Fibroblast of skin of scalp (primary cell): ENCODE measurements at regions not wholly inside any gene's neighbourhood (a gene's known extent, or its start where the extent isn't known, plus 50 kb on each side); places are given as distances from the start of the nearest gene placed in this dataset.
"Not testable (repeated sequence)": the region's sequence is repeated elsewhere in the genome, so short reads cannot be mapped to it uniquely, and the experiment has no call there.

ENCODE experiments used
- DNase-seq: peaks from one replicate; pipeline ENCODE4 v3.0.0-alpha.2; 2013

DNA sequence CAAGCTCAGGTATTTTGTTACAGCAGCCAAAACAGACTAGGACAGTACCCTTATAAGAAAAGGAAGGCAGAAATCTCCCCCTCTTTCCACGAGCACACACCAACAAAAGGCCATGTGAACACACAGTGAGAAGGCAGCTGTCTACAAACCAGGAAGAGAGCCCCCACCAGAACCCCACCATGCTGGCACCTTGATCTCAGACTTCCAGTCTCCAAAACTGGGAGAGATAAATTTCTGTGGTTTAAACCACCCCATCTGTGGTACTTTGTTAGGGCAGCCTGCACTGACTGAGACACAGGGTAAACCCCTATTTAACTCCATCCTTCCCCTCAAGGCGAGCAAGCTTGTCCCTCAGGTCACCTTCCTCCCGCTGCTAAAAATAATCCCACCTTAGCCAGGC is 475.8 kb upstream of the JARID2 start:
- no peak for DNase-seq

DNA sequence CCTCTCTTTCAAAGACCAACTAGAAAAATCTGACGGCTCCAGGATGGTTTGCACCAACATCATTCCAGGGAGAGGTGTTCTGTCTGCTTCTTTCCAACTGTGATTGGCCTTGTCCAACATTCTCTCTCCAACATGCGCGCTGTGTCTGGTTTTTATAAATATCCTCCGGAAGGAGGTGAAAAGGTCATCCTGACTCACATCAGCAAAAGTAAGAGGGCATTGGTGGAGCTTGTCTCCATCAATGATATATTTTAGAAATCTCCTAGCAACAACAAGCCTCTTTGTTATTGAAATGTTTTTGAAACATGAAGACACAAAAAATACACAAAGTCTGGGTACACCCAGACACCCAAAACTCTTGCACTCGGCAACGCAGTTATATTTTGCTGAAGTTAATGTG is 475.3 kb upstream of the JARID2 start:
- no peak for DNase-seq

DNA sequence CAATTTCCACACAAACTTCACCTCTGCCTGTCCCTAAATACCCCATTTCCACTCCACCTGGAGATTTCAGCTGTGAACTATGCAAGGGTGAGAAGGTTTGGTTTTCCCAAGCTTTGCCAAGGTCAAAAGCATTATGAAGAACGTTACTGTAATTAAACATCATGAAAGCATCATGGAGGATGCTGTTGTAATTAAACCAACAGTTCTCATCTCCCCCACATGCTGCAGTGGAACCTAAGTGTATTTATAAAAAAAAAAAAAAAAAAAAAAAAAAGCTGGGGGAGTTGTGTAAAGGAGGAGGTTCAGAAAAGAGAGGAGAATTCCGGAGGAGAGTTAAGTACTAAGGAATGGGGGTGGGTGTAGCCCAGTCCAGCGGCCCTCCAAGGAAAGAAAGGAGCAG is 474.9 kb upstream of the JARID2 start:
- no peak for DNase-seq

- no peak for DNase-seq
These were observed 473.7 kb upstream of the JARID2 start for GRCh38 chr6:14772188-14772587.

DNA sequence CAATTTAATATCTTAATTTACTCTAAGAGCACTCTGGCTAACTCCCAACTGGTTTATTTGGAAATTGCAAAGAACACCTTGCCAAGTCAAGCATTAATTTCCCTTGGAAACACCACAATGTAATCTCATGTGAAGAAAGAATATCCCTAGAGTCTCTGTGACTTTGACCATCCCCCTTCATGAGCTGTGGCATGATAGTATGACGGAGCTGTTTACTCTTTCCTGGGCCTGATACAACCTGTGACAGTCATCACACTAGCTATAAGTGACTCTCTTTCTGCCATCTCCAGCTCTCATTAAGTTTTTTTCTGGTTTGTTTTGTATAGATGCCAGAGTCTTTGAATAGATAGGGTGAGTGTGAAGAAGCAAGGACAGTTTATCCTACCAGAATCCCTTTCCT is 470.3 kb upstream of the JARID2 start:
- no peak for DNase-seq

- DNase-seq = no peak
These were observed 469.6 kb upstream of the JARID2 start for GRCh38 chr6:14776307-14776706.

GRCh38 chr6:14781772-14782525 is 463.9 kb upstream of the JARID2 start:
- no peak for DNase-seq

GRCh38 chr6:14782921-14783464 is 462.9 kb upstream of the JARID2 start:
- DNase-seq = not testable (repeated sequence)

DNA sequence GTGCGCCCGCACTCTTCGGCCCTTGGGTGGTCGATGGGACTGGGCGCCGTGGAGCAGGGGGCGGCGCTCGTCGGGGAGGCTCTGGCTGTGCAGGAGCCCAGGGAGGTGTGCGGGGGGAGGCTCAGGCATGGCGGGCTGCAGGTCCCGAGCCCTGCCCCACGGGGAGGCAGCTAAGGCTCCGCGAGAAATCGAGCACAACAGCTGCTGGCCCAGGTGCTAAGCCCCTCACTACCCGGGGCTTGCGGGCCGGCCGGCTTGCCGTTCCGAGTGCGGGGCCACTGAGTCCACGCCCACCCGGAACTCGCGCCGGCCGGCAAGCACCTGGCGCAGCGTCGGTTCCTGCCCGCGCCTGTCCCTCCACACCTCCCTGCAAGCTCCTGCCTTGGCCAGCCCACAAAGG is 462.3 kb upstream of the JARID2 start:
- no peak for DNase-seq

DNA sequence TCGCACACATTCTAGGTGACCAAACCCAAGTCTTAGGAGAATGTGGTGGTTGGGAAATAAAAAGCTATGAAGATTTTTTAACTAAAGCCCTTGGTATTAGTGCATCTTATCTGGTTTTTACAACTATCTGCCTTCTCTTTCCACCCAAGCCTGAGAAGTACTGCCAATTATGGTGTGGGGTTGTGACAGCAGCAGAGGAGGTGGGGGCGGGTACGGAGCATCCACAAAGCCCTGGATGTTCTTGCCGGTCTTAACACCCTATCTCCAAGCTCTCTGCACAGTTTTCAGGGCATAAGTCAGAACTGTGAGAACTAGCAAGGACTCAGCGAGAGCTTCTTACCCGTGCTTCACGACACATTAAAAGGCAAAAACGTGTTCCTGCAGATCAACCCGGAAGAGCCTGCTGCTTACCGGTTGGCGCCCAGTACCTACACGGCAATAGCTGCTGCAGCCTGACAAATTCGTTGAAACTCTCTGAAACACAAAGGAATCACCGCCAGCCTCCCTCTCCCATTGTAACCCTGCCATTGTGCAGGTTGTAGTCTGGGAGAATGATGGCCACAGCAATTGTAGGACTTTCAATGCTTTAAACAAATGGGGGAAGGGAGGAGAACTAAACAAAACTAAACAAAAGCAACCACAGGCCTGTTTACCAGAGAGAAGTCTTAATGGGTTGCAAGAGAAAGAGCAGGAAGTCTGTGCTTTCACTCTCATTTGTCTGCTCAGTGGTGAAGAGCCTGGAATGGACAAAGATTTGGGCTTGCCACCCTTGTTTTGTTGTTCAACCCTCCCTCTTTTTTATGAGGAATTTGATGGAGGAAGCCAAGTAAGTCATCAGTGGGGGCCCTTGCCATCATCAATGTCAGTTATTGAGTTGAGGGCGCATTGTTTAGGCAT is 461.0 kb upstream of the JARID2 start:
- DNase-seq = no peak

GRCh38 chr6:14785493-14785790 is 460.4 kb upstream of the JARID2 start:
- no peak for DNase-seq

DNA sequence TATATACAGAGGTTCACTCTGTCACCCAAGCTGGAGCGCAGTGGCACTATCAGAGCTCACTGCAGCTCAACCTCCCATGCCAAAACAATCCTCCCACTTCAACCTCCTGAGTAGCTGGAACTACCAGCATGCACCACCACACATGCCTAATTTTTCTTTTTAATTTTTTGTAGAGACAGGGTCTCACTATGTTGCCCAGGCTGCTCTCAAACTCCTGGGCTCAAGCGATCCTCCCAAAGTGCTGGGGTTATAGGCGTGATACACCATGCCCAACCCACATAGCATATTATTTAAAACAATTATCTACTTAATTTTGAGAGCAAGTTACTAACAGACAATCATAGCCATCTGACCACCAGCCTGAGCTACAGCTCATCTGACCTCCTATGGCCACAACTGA is 459.9 kb upstream of the JARID2 start:
- no peak for DNase-seq

DNA sequence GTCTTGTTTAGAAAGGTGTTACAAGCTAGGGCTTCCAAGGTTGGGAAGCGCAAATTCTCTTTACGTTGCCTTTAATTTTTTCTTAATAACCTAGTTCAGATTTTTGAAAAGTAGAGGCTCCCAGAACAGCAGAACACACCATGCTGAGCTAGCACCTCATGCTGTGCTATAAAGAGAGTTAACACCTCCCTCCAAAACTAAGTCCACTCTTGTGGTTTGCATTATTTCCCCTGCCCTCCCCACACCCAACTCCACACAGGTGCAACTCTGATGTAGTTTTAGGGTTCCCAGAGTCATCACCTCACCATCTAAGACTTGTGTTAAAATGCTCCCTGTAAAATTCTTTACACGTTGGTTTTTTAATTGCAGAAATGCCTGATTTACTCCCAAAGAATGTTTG is 459.4 kb upstream of the JARID2 start:
- DNase-seq = no peak

DNA sequence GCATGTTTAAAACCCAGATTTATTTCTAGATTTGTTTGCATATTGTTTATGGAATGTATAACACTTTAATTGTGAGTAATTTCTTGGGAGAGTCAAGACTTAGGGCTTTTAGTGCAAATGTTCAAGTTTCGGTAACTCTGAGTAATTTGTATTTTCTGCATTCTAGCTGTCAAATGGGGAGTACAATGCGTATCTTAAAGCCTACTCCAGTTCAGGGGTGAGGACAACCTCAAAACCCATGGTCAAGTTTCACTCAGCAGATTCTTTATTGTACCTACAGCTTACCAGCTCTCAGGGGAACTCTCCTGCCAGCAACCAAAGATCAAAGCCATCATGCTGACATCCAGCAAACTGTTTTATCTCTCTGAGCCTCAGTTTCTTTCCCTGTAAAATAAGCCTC is 458.6 kb upstream of the JARID2 start:
- no peak for DNase-seq

GRCh38 chr6:14787677-14788076 is 458.2 kb upstream of the JARID2 start:
- no peak for DNase-seq

DNA sequence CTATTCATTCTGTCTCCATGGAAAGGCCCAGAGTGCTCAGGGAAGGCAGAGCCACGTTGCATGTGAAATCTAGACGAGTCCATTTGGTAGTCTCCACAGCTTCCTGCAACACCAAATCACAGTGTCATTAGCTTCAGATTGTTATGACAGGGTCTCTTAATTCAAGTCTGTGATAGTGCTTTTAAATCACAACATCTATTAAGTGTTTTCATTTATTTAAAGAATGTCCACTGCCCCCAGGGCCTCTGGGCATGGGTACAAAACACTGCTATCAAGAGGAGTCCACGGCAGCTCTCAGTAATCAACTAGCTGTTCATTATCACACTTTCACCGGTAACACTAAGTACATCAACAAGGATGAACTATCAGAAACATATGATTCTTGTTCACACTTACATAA is 455.9 kb upstream of the JARID2 start:
- DNase-seq = no peak

DNA sequence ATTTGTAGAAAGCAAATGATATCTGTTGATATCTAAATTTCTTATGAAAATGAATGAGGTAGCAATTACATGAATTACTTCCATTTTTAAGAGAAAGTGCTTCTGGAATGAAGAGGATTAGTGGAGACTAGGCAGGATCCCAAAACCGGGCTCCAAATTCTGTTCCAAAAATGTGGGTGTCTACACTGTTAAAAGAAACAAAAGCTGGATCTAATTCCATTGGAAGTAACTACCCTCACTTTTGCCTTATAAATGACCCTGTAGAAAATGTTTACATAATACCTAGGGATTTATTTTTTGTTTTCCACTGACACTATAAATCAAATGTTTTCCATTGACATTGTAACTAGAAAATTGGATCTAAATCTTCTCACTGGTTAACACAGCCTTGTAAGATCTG is 454.9 kb upstream of the JARID2 start:
- DNase-seq = no peak

GRCh38 chr6:14791526-14791925 is 454.3 kb upstream of the JARID2 start:
- DNase-seq = peak; percentile 72

GRCh38 chr6:14792118-14792955 is 453.5 kb upstream of the JARID2 start:
- no peak for DNase-seq

DNA sequence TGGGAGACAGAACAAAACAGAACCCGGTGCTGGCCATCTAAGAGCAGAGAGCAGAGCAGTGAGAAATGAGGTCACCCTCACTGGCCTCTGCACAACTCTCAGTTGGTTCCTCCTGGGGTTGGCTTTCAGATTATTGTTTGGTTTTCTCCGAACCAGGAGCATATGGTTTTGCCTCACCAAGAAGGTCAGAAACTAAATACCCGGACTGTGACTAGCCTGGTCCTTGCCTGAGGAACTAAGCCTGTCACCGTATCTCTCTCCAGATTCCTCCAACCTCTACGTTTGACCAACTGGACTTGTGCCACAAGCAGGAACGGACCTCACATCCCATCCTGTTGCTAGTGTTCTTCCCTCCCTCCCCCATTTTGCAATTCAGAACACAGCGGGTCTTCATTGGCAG is 450.4 kb upstream of the JARID2 start:
- no peak for DNase-seq

DNA sequence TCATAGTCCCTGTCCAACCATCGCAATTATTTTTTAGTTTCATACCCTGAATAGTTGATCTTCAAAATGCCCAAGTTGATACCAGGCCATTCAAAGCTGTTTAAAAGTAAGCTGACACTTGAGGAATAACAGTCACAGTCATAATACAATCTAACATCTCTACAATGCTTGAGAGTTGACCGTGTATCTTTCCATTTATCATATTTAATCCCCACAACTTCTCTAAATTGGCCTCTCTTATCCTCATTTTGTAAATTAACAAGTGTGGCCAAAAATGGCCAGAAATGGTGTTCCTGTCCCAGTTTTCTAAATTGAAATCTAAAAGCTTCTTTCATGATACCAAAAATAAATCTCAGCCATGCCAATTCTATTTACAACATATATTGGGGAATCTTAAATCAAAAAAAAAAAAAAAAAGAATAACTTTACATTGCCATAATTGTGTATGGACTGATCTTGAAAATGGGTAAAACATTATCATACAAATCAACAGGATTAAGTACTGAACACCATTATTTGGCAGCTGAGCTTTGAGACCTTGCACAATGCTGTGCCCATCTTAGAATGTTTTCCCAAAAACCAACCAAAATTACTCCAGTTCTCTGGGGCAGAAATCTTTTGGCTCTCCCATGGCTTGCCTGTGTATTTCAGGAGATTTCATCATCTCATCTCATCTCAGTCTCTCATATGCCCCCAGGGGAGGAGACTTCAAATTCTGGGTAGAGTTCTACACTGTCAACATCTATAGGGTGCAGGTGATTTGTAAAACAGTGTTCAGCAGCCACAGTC is 448.7 kb upstream of the JARID2 start:
- DNase-seq = peak; percentile 87
